ENCODE measurements at regions not wholly inside any gene's neighbourhood (a gene's known extent, or its start where the extent isn't known, plus 50 kb on each side); places are given as distances from the start of the nearest gene placed in this dataset.

DNA sequence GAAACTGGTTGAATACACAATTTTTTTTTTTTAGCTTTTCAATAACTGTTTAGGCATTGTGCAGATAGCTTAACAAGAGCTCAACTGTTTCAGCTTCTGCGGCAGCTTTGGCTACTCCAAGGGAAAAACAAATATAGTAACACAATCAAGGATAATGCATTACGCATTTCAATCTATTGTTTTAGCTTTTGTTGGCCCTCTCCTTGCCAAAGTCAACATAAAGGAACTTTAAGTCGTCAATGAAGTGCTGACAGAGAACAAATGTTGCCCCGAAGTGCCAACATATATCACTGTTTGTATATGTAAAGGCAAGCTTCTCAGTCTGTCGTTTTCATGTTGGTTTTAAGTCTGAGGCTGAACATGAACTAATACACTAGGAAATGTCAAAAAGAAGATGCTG lies 1087.4 kb upstream of the FLRT2 start:
- H3K4me3 ChIP-seq (ENCODE audit: low read length): no peak overlapping the region
- no peak overlapping the region for H3K27ac ChIP-seq (ENCODE audit: low read depth, low read length)
- CTCF ChIA-PET: no interaction called here
- H3K36me3 ChIP-seq (ENCODE audit: control insufficient read depth in 2 of 3, insufficient read depth in 3 of 3, low read length in 3 of 3): no peaks in the 10 kb centered on the region
- H3K27ac Mint-ChIP-seq: no peak overlapping the region
- peaks cover 0 to 9% (median 4%) of the 10 kb centered on the region in 11 donors for H3K9me3 Mint-ChIP-seq
- intact Hi-C loops (cut with micrococcal nuclease): no loop called here
- H3K27me3 ChIP-seq (ENCODE audit: control insufficient read depth in 2 of 2, insufficient read depth in 2 of 2, low read length in 2 of 2): no peaks in the 10 kb centered on the region
- H3K27me3 Mint-ChIP-seq: no peaks in the 10 kb centered on the region
- no peak overlapping the region for H3K4me3 Mint-ChIP-seq
- no peaks in the 10 kb centered on the region for H3K4me1 Mint-ChIP-seq
- H3K9me3 ChIP-seq (ENCODE audit: control insufficient read depth in 2 of 3, low read length in 3 of 3): no peaks in the 10 kb centered on the region
- ATAC-seq (no peak), DNase-seq (no peak)
- POLR2A ChIA-PET: no interaction called here
- no peaks in the 10 kb centered on the region for H3K36me3 Mint-ChIP-seq
- H3K4me1 ChIP-seq (ENCODE audit: control insufficient read depth in 2 of 2, insufficient read depth in 2 of 2, low read length in 2 of 2): no peaks in the 10 kb centered on the region

DNA sequence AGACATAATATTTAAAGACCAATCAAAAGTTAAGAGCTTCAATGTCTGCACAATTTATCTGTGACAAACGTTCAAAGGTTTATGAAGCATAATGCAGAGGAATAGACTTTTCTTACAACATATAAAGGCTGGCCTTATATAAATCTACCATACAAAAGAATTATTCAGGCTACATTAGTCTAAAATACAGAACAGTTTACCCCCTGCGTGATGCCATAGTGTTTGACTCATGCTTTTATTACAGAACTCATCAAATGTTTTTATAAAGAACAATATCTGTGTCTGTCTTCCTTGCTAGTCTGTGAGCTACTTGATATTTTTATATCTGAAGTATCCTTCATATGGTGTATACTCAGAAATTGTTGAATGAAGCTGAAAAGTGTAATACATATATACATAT lies 1084.5 kb upstream of the FLRT2 start:
- Histone ChIP-seq H3K27me3 (ENCODE audit: control insufficient read depth in 2 of 2, insufficient read depth in 2 of 2, low read length in 2 of 2) (no peaks in the 10 kb centered on the region), H3K9me3 (ENCODE audit: control insufficient read depth in 2 of 3, low read length in 3 of 3) (no peaks in the 10 kb centered on the region), H3K4me1 (ENCODE audit: control insufficient read depth in 2 of 2, insufficient read depth in 2 of 2, low read length in 2 of 2) (no peaks in the 10 kb centered on the region), H3K27ac (ENCODE audit: low read depth, low read length) (no peak overlapping the region), H3K4me3 (ENCODE audit: low read length) (no peak overlapping the region), H3K36me3 (ENCODE audit: control insufficient read depth in 2 of 3, insufficient read depth in 3 of 3, low read length in 3 of 3) (no peaks in the 10 kb centered on the region)
- no peak for DNase-seq
- peaks cover 0 to 11% (median 4%) of the 10 kb centered on the region in 11 donors for H3K9me3 Mint-ChIP-seq
- H3K36me3 Mint-ChIP-seq: no peaks in the 10 kb centered on the region
- no peaks in the 10 kb centered on the region for H3K4me1 Mint-ChIP-seq
- no peak overlapping the region for H3K27ac Mint-ChIP-seq
- no peak overlapping the region for H3K4me3 Mint-ChIP-seq
- intact Hi-C loops (cut with micrococcal nuclease): no loop called here
- CTCF ChIA-PET: no interaction called here
- no peak for ATAC-seq
- H3K27me3 Mint-ChIP-seq: no peaks in the 10 kb centered on the region
- POLR2A ChIA-PET: no interaction called here

DNA sequence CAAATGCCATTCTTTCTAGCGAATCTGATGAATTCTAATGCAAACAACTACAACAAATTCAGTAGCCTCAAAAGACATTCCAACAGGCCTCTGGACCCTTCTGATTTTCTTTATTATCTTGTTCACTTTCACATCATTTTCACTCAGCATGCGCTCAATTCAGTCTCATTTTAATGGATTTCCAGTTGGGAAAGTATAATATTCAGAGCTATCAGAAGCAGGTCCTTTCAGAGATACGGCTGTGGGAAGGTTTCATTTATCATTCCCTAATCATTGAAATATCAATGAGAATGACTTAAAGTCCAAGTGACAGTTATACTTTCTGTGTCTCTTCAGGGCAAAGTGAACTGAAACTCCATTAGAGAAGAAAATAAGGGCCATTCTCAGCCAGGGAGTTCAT lies 1083.7 kb upstream of the FLRT2 start:
- Histone ChIP-seq H3K4me3 (ENCODE audit: low read length) (no peak overlapping the region), H3K27me3 (ENCODE audit: control insufficient read depth in 2 of 2, insufficient read depth in 2 of 2, low read length in 2 of 2) (no peaks in the 10 kb centered on the region), H3K4me1 (ENCODE audit: control insufficient read depth in 2 of 2, insufficient read depth in 2 of 2, low read length in 2 of 2) (no peaks in the 10 kb centered on the region), H3K36me3 (ENCODE audit: control insufficient read depth in 2 of 3, insufficient read depth in 3 of 3, low read length in 3 of 3) (no peaks in the 10 kb centered on the region), H3K27ac (ENCODE audit: low read depth, low read length) (no peak overlapping the region), H3K9me3 (ENCODE audit: control insufficient read depth in 2 of 3, low read length in 3 of 3) (no peaks in the 10 kb centered on the region)
- ATAC-seq (no peak), DNase-seq (no peak)
- POLR2A ChIA-PET: no interaction called here
- Mint-ChIP-seq H3K9me3 (peaks cover 0 to 12% (median 4%) of the 10 kb centered on the region in 11 donors), H3K27me3 (no peaks in the 10 kb centered on the region), H3K27ac (no peak overlapping the region), H3K4me3 (no peak overlapping the region), H3K36me3 (no peaks in the 10 kb centered on the region), H3K4me1 (no peaks in the 10 kb centered on the region)
- intact Hi-C loops (cut with micrococcal nuclease): no loop called here
- CTCF ChIA-PET: no interaction called here

DNA sequence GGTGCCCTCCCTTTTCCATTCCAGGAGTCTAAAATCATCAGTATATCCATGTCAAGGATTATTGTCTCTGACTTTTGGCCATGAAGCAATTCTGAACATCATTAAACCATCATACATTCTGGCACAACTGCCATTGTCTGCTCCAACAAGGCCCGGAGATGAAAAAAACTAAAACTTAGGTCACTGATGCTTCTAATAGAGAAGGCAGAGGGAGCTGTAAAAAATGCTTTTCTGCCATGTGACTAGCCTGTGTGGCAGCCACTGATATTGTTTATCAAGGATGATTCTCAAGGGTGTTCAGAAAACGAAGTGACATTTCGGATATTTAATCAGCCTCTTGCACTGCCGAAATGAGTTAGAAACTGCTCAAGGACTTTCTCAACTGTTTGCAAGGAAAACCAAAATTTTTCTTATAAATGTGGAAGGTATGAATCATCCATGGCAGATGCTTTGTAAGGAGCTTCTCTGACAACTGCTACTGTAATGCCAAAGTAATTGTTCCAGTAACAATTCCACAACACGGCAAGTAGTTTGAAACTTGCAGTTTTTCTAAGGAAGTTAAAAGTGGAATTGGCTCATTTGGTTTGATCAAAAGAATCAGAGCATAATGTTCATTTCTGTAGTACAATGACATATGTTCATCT lies 1076.5 kb upstream of the FLRT2 start:
- H3K27ac Mint-ChIP-seq: no peak overlapping the region
- H3K4me1 Mint-ChIP-seq: no peaks in the 10 kb centered on the region
- ATAC-seq (no peak), DNase-seq (no peak)
- Histone ChIP-seq H3K27me3 (ENCODE audit: control insufficient read depth in 2 of 2, insufficient read depth in 2 of 2, low read length in 2 of 2) (no peaks in the 10 kb centered on the region), H3K36me3 (ENCODE audit: control insufficient read depth in 2 of 3, insufficient read depth in 3 of 3, low read length in 3 of 3) (no peaks in the 10 kb centered on the region), H3K4me3 (ENCODE audit: low read length) (no peak overlapping the region), H3K27ac (ENCODE audit: low read depth, low read length) (no peak overlapping the region), H3K4me1 (ENCODE audit: control insufficient read depth in 2 of 2, insufficient read depth in 2 of 2, low read length in 2 of 2) (no peaks in the 10 kb centered on the region), H3K9me3 (ENCODE audit: control insufficient read depth in 2 of 3, low read length in 3 of 3) (no peaks in the 10 kb centered on the region)
- POLR2A ChIA-PET: no interaction called here
- H3K36me3 Mint-ChIP-seq: no peaks in the 10 kb centered on the region
- H3K9me3 Mint-ChIP-seq: peaks cover 0 to 8% (median 3%) of the 10 kb centered on the region in 11 donors
- H3K27me3 Mint-ChIP-seq: no peaks in the 10 kb centered on the region
- intact Hi-C loops (cut with micrococcal nuclease): no loop called here
- CTCF ChIA-PET: no interaction called here
- H3K4me3 Mint-ChIP-seq: no peak overlapping the region

DNA sequence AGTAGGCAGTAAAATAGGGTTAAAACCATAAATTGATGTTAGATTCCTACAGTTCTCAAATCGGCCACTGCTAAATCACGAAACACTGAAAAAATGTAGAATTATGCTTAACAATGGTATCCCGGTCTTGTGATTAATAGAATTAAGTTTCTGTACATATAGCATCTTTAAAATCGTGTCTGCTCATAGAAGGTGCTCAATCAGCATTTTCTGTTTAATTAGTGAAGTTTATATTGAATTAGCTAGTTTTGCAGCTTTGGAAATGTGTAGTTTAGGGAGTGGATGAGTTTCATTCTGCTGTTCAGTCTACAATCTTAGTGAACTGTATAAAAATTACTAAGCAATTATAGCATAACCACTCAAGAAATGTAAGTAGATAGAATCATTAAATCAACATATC lies 1075.8 kb upstream of the FLRT2 start:
- Mint-ChIP-seq H3K9me3 (peaks cover 0 to 8% (median 3%) of the 10 kb centered on the region in 11 donors), H3K4me1 (no peaks in the 10 kb centered on the region), H3K27me3 (no peaks in the 10 kb centered on the region), H3K27ac (no peak overlapping the region), H3K36me3 (no peaks in the 10 kb centered on the region), H3K4me3 (no peak overlapping the region)
- intact Hi-C loops (cut with micrococcal nuclease): no loop called here
- DNase-seq (no peak), ATAC-seq (no peak)
- Histone ChIP-seq H3K4me3 (ENCODE audit: low read length) (no peak overlapping the region), H3K36me3 (ENCODE audit: control insufficient read depth in 2 of 3, insufficient read depth in 3 of 3, low read length in 3 of 3) (no peaks in the 10 kb centered on the region), H3K9me3 (ENCODE audit: control insufficient read depth in 2 of 3, low read length in 3 of 3) (no peaks in the 10 kb centered on the region), H3K27ac (ENCODE audit: low read depth, low read length) (no peak overlapping the region), H3K4me1 (ENCODE audit: control insufficient read depth in 2 of 2, insufficient read depth in 2 of 2, low read length in 2 of 2) (no peaks in the 10 kb centered on the region), H3K27me3 (ENCODE audit: control insufficient read depth in 2 of 2, insufficient read depth in 2 of 2, low read length in 2 of 2) (no peaks in the 10 kb centered on the region)
- ChIA-PET CTCF (no interaction called here), POLR2A (no interaction called here)

DNA sequence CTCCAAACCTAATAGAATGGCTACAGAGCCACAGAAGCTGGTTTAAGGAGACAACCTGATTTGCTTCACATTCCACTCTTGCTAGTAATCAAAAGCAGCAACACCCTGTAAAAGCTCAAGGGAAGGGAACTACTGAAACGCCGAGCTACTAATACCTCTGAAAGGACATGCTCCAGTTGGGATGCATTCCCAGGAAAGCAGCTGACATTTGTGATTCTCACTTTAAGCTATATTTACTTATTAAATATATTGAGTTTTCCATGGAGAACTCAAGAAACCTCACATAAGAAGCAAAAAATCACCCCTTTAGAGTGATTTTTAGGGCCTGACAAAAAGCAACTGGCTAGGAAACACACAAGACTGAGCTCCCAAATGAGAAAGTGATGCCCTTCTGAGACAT lies 1073.0 kb upstream of the FLRT2 start:
- no peak for ATAC-seq
- no peak for DNase-seq
- no peak overlapping the region for H3K27ac Mint-ChIP-seq
- no peaks in the 10 kb centered on the region for H3K4me1 Mint-ChIP-seq
- intact Hi-C loops (cut with micrococcal nuclease): no loop called here
- no peak overlapping the region for H3K4me3 ChIP-seq (ENCODE audit: low read length)
- H3K36me3 ChIP-seq (ENCODE audit: control insufficient read depth in 2 of 3, insufficient read depth in 3 of 3, low read length in 3 of 3): no peaks in the 10 kb centered on the region
- no peaks in the 10 kb centered on the region for H3K4me1 ChIP-seq (ENCODE audit: control insufficient read depth in 2 of 2, insufficient read depth in 2 of 2, low read length in 2 of 2)
- peaks cover 0 to 5% (median 2%) of the 10 kb centered on the region in 11 donors for H3K9me3 Mint-ChIP-seq
- H3K27me3 Mint-ChIP-seq: no peaks in the 10 kb centered on the region
- no peak overlapping the region for H3K4me3 Mint-ChIP-seq
- no peaks in the 10 kb centered on the region for H3K27me3 ChIP-seq (ENCODE audit: control insufficient read depth in 2 of 2, insufficient read depth in 2 of 2, low read length in 2 of 2)
- POLR2A ChIA-PET: no interaction called here
- no peaks in the 10 kb centered on the region for H3K36me3 Mint-ChIP-seq
- no peaks in the 10 kb centered on the region for H3K9me3 ChIP-seq (ENCODE audit: control insufficient read depth in 2 of 3, low read length in 3 of 3)
- CTCF ChIA-PET: no interaction called here
- H3K27ac ChIP-seq (ENCODE audit: low read depth, low read length): no peak overlapping the region

DNA sequence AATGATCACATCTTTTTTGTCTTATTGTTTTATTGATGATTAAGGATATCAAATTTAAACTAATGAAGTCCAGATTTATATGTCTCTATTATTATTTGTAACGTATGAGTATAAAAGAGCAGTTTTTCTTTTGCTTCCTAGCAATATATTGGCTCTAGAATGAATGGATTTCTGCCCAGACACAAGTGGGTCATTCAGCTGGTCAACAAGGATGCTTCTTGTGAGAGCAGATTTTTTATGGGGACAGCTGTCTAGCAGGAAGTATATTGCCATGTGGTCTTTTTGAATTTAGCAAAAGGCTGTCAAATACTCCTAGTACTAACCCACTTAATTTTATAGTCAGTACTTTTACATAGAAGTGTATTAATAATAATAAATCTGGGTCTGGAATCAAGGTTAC lies 1071.1 kb upstream of the FLRT2 start:
- ChIA-PET CTCF (no interaction called here), POLR2A (no interaction called here)
- no peaks in the 10 kb centered on the region for H3K36me3 ChIP-seq (ENCODE audit: control insufficient read depth in 2 of 3, insufficient read depth in 3 of 3, low read length in 3 of 3)
- H3K27ac ChIP-seq (ENCODE audit: low read depth, low read length): no peak overlapping the region
- Mint-ChIP-seq H3K36me3 (no peaks in the 10 kb centered on the region), H3K27me3 (no peaks in the 10 kb centered on the region), H3K9me3 (peaks cover 0 to 5% (median under 1%) of the 10 kb centered on the region in 11 donors), H3K4me3 (no peak overlapping the region), H3K27ac (no peak overlapping the region), H3K4me1 (no peaks in the 10 kb centered on the region)
- H3K9me3 ChIP-seq (ENCODE audit: control insufficient read depth in 2 of 3, low read length in 3 of 3): no peaks in the 10 kb centered on the region
- no peak for DNase-seq
- no peak overlapping the region for H3K4me3 ChIP-seq (ENCODE audit: low read length)
- intact Hi-C loops (cut with micrococcal nuclease): no loop called here
- ATAC-seq: no peak
- H3K27me3 ChIP-seq (ENCODE audit: control insufficient read depth in 2 of 2, insufficient read depth in 2 of 2, low read length in 2 of 2): no peaks in the 10 kb centered on the region
- H3K4me1 ChIP-seq (ENCODE audit: control insufficient read depth in 2 of 2, insufficient read depth in 2 of 2, low read length in 2 of 2): no peaks in the 10 kb centered on the region

All from naive thymus-derived CD4-positive, alpha-beta T cell (primary cell).